PC-3 (cell line): ENCODE measurements at regions not wholly inside any gene's neighbourhood (a gene's known extent, or its start where the extent isn't known, plus 50 kb on each side); places are given as distances from the start of the nearest gene placed in this dataset.

Source experiments
- CTCF ChIP-seq: fragments of 300-600 bp; sonication (generic); conservative IDR thresholded peaks from 2 replicates; pipeline ENCODE4 v1.5.1; 2017; ENCODE audit warnings: antibody characterized with exemption, low read depth, mild to moderate bottlenecking, low read length
- EZH2 ChIP-seq: fragments of 300-600 bp; sonication (generic); IDR thresholded peaks from one replicate; pipeline ENCODE4 v1.6.1; 2017; ENCODE audit warnings: antibody characterized with exemption, mild to moderate bottlenecking, low read length; ENCODE audit not compliant: unreplicated experiment

GRCh38 chr13:100855151-100855550 is 180.6 kb upstream of the TMTC4 start:
- no peak for TF ChIP-seq CTCF
- TF ChIP-seq EZH2: no peak
